Activated naive CD4-positive, alpha-beta T cell treated with anti-CD3 and anti-CD28 coated beads, Interleukin-2, amount 50 U/mL, for 24 hours (primary cell): ENCODE measurements at regions not wholly inside any gene's neighbourhood (a gene's known extent, or its start where the extent isn't known, plus 50 kb on each side); places are given as distances from the start of the nearest gene placed in this dataset.
A peak's percentile ranks its signal among the peaks of the same experiment; 100 is the strongest.

Experiments used
- H3K27ac Mint-ChIP-seq: one replicate; pipeline ENCODE4 v1.8.0; 2021; ENCODE audit warnings: mild to moderate bottlenecking, mixed read lengths
- H3K27me3 Mint-ChIP-seq: one replicate; pipeline ENCODE4 v1.8.0; 2021; ENCODE audit warnings: mixed read lengths
- H3K36me3 Mint-ChIP-seq: one replicate; pipeline ENCODE4 v1.8.0; 2021; ENCODE audit warnings: mixed read lengths
- H3K4me1 Mint-ChIP-seq: one replicate; pipeline ENCODE4 v1.8.0; 2021; ENCODE audit warnings: mixed read lengths
- H3K4me3 Mint-ChIP-seq: one replicate; pipeline ENCODE4 v1.8.0; 2021; ENCODE audit warnings: mild to moderate bottlenecking, mixed read lengths
- H3K9me3 Mint-ChIP-seq: one replicate; pipeline ENCODE4 v1.8.0; 2021; ENCODE audit warnings: mixed read lengths

DNA sequence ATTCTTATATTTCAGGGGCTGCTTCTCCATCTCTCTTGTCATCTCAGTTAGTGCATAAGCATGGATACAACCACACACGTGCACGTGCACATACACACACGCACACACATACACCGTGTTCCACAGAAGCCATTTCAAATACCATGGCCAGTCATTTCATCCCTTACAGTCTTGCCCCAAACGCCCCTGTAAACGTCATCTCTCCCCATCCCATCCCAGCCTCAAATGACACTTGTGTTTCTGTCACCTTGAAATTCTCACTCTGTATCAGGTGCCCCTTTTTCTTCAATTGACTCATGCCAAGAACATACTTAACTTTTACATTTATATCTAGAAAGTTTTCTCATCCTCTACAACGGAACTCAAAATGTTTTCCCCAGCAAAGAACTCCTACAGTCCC lies 220.5 kb downstream of the IRS2 start:
- H3K27me3 Mint-ChIP-seq = no peaks in the 10 kb centered on the region
- peaks cover 12% of the 10 kb centered on the region for H3K4me1 Mint-ChIP-seq
- no peak overlapping the region for H3K4me3 Mint-ChIP-seq
- H3K36me3 Mint-ChIP-seq = no peaks in the 10 kb centered on the region
- no peak overlapping the region for H3K27ac Mint-ChIP-seq
- no peaks in the 10 kb centered on the region for H3K9me3 Mint-ChIP-seq

DNA sequence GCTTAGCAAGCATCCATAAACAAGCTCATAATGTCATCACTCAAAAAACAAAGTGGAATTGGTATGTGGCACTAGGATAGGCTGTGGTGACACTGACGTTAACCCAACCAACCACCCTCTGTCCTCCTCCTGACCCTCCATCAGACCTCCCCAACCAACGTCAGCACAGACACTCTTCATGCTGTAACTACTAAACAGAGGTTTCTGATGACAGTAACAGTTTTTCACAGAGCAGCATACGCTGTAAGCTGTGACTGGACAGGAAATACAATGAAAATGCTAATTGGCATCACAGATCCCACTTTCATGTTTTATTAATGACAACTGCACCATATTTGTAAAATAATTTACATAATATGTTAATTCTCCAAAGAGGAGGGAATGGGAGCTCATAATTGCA lies 238.0 kb downstream of the IRS2 start:
- H3K4me1 Mint-ChIP-seq = peaks cover 6% of the 10 kb centered on the region
- no peak overlapping the region for H3K27ac Mint-ChIP-seq
- no peaks in the 10 kb centered on the region for H3K36me3 Mint-ChIP-seq
- no peaks in the 10 kb centered on the region for H3K9me3 Mint-ChIP-seq
- H3K4me3 Mint-ChIP-seq = no peak overlapping the region
- no peaks in the 10 kb centered on the region for H3K27me3 Mint-ChIP-seq

DNA sequence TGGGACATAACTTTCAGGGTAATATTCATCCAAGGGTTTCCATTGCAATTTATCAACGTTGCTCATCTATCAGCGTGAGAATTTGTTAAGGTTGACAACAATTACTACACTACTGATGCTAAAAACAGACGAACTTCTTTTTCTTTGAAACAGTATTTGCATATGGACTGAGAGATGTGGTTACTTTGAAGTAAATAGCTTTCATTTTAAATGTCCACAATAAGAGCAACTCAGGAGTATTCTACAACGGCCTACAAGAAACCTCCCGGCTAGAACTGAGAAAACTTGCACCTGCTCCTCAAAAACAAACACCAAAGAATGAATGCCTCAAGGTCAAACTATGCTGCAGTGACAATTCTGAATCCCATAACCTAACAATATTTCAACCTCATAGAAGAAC lies 238.4 kb downstream of the IRS2 start:
- no peak overlapping the region for H3K27ac Mint-ChIP-seq
- no peaks in the 10 kb centered on the region for H3K36me3 Mint-ChIP-seq
- no peak overlapping the region for H3K4me3 Mint-ChIP-seq
- no peaks in the 10 kb centered on the region for H3K9me3 Mint-ChIP-seq
- peaks cover 6% of the 10 kb centered on the region for H3K4me1 Mint-ChIP-seq
- H3K27me3 Mint-ChIP-seq = no peaks in the 10 kb centered on the region

DNA sequence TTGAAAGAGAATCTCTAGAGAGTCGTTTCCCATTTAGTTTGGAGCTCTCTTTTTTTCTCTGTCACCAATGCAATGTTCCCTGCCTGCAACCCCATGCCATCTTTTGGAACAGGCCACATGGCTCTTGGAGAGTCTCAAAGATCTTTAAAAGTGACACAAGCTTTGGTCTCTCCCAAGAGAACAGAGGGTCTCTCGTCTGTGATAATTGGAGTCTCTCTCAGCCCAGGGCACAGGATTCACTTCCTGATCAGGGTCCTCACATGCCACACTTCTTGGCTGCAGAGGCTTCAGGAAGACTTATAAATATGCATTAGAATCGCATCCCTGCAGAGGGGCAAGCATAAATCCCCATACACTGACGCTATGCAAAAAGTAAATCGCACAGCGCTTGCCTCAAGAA lies 240.5 kb downstream of the IRS2 start:
- H3K4me3 Mint-ChIP-seq = no peak overlapping the region
- H3K4me1 Mint-ChIP-seq = peaks cover 6% of the 10 kb centered on the region
- no peaks in the 10 kb centered on the region for H3K36me3 Mint-ChIP-seq
- H3K27me3 Mint-ChIP-seq = peaks cover 2% of the 10 kb centered on the region
- no peak overlapping the region for H3K27ac Mint-ChIP-seq
- H3K9me3 Mint-ChIP-seq = no peaks in the 10 kb centered on the region

DNA sequence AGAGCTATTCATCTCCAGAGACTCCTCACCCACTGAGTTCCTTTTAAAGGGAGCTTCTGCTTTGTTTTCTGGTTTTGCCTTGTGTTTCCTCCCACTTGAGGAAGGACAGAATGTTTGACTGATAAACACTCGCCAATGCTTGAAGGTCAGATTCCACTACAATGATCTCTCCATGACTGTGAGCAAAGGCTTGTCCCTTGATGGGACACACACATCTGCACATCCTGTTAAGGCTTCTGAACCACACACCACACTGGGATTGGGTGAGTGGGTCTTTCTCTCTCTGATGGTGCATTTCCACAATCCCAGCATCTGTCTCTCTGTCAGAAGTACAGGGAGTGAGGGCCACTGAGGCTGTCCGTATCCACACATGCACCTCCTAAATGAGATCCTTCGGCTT lies 245.3 kb downstream of the IRS2 start:
- H3K4me1 Mint-ChIP-seq = peaks cover 6% of the 10 kb centered on the region
- no peak overlapping the region for H3K4me3 Mint-ChIP-seq
- peaks cover 2% of the 10 kb centered on the region for H3K27me3 Mint-ChIP-seq
- H3K9me3 Mint-ChIP-seq = no peaks in the 10 kb centered on the region
- no peaks in the 10 kb centered on the region for H3K36me3 Mint-ChIP-seq
- H3K27ac Mint-ChIP-seq = no peak overlapping the region

DNA sequence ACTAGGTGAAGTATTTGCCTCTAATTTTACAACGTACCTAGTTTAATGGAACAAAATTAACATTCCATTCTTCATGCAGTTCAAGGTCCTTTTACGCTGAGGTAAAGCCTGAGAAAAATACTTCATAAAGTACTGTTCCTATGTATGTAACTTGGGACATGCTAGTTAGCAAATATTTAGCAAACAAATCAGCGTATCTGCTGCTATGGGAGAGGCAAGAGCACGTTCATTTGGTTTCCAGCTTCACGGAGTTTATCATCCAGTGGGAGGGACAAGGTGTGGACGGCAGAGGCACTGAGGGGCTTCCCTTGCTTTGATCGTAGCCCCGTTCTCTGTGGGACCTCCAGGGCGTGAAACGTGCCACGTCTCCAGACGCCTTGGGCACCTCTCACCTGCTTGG lies 248.8 kb downstream of the IRS2 start:
- Mint-ChIP-seq H3K36me3 (no peaks in the 10 kb centered on the region), H3K27me3 (peaks cover 2% of the 10 kb centered on the region), H3K9me3 (no peaks in the 10 kb centered on the region), H3K4me1 (no peaks in the 10 kb centered on the region), H3K27ac (no peak overlapping the region), H3K4me3 (no peak overlapping the region)

DNA sequence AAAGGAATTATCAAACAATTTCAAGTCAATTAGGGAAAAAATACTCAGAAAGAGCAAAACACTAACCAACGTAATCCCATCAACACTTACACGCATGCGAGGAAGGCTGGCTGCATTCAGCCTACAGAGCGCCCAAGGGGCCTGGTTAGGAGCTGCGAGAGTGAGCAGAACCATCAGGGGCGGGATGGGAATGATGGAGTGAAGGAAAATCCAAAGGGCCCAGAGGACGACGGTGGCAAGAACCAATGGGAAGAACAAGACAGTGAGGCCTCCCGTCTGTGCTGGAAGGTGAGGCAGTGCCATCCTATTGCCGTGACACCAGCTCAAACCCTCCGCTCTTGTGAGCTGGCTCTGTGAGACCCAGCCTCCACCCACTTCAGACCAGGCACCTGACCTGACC lies 253.0 kb downstream of the IRS2 start:
- Mint-ChIP-seq H3K4me3 (no peak overlapping the region), H3K27me3 (no peaks in the 10 kb centered on the region), H3K27ac (no peak overlapping the region), H3K36me3 (no peaks in the 10 kb centered on the region), H3K4me1 (no peaks in the 10 kb centered on the region), H3K9me3 (no peaks in the 10 kb centered on the region)

DNA sequence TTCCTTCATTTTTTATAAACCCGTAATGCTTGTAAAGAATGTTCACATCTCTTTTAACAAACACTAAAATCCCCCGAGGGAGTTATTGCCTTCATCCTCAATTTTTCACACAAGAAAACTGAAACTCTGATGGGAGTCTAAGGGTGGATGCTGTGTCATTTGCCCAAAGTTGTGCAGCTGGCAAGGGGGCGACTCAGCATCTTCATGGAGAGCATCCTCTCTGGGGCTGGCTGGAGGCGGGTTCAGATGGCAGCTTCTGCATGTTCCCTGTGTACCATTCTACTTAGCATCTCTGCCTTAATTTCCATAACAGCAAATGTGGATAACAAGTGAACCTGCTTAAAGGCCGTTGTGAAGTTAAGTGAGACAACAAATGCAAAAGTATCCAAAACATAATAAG lies 256.4 kb downstream of the IRS2 start:
- H3K4me3 Mint-ChIP-seq = no peak overlapping the region
- H3K27me3 Mint-ChIP-seq = no peaks in the 10 kb centered on the region
- no peaks in the 10 kb centered on the region for H3K36me3 Mint-ChIP-seq
- no peak overlapping the region for H3K27ac Mint-ChIP-seq
- H3K9me3 Mint-ChIP-seq = no peaks in the 10 kb centered on the region
- no peaks in the 10 kb centered on the region for H3K4me1 Mint-ChIP-seq

DNA sequence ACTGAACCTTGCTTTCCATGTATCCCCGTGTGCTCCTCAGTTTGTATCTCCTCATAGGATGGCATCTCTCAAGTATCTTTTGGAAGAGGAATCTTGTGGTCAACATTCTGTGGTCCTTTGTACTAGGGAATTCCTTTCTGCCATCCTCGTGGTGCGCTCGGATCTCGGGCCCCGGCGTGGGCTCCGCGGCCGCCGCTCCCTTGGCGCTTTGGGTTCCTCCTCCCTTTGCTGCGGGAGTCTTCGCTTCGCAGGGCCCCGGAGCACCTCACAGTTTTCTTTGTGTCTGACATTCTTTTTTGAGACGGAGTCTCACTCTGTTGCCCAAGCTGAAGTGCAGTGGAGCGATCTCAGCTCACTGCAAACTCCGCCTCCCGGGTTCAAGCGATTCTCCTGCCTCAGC lies 264.7 kb downstream of the IRS2 start:
- peaks cover 3% of the 10 kb centered on the region for H3K27me3 Mint-ChIP-seq

DNA sequence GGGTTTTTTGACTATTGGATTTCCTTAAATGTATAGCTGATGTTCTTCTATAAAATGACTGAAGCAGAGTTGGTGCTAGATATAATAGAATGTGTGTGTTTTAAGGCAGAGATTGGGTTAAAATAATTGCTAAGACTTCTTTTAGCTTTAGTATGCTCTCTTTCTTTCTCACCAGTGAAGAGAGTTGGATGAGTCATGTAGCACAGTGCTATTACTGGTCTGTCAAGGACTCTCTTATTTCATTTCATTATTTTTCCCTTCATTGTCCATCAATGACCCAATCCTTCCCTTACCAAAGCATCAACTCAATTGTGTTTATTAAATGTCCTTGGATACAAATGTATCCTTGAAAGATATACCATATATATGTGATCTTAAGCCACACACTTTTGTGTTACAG lies 268.9 kb downstream of the IRS2 start:
- no peak overlapping the region for H3K4me3 Mint-ChIP-seq
- no peak overlapping the region for H3K27ac Mint-ChIP-seq
- H3K9me3 Mint-ChIP-seq = no peaks in the 10 kb centered on the region
- no peaks in the 10 kb centered on the region for H3K36me3 Mint-ChIP-seq
- H3K4me1 Mint-ChIP-seq = no peaks in the 10 kb centered on the region
- H3K27me3 Mint-ChIP-seq = peaks cover 3% of the 10 kb centered on the region

More for the DNA sequence above, 264.7 kb downstream of the IRS2 start:
- no peaks in the 10 kb centered on the region for H3K9me3 Mint-ChIP-seq
- H3K36me3 Mint-ChIP-seq = no peaks in the 10 kb centered on the region
- H3K4me3 Mint-ChIP-seq = no peak overlapping the region
- no peaks in the 10 kb centered on the region for H3K4me1 Mint-ChIP-seq
- H3K27ac Mint-ChIP-seq = peak overlapping the region; percentile 71

DNA sequence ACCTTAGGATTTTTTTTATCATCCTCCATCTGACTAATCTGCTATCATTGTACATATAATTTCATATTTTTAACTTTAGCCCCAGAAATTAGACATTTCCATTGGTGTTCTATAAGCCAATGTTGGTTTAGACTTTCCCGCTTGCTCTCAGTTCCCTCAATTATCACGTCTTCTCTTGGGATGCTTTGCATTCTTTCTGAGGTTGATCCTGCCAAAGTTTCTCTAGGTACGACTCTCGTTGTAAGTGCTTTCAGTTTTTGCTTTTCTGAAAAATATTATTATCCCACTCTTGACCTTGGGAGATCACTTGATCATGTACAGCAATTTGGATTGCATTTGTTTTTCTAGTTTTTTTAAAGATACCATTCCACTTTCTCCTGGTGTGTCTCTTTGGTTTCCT lies 270.2 kb downstream of the IRS2 start:
- Mint-ChIP-seq H3K27me3 (peaks cover 3% of the 10 kb centered on the region), H3K36me3 (no peaks in the 10 kb centered on the region), H3K9me3 (no peaks in the 10 kb centered on the region), H3K27ac (no peak overlapping the region), H3K4me3 (no peak overlapping the region), H3K4me1 (no peaks in the 10 kb centered on the region)

DNA sequence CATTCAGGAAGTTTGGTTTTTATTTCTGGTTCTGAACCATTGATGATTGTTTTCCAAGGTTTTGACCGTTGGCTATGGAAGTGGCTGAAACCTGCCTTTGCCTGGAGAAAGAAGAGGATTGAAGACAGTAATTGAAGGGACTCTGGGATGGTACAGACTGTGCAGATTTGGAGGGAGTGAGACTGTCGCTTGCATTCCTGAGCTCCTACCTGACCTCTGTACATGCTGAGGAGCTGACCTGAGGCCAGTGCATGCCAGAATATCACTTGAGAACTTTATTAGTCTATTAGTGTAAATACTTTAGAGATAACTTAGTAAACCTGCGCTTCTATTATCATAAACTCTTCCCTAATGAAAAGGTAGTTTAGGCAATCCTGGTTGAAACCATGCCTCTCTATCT lies 276.4 kb downstream of the IRS2 start:
- no peaks in the 10 kb centered on the region for H3K4me1 Mint-ChIP-seq
- no peak overlapping the region for H3K27ac Mint-ChIP-seq
- H3K36me3 Mint-ChIP-seq = no peaks in the 10 kb centered on the region
- H3K9me3 Mint-ChIP-seq = no peaks in the 10 kb centered on the region
- H3K27me3 Mint-ChIP-seq = peaks cover 7% of the 10 kb centered on the region
- no peak overlapping the region for H3K4me3 Mint-ChIP-seq

DNA sequence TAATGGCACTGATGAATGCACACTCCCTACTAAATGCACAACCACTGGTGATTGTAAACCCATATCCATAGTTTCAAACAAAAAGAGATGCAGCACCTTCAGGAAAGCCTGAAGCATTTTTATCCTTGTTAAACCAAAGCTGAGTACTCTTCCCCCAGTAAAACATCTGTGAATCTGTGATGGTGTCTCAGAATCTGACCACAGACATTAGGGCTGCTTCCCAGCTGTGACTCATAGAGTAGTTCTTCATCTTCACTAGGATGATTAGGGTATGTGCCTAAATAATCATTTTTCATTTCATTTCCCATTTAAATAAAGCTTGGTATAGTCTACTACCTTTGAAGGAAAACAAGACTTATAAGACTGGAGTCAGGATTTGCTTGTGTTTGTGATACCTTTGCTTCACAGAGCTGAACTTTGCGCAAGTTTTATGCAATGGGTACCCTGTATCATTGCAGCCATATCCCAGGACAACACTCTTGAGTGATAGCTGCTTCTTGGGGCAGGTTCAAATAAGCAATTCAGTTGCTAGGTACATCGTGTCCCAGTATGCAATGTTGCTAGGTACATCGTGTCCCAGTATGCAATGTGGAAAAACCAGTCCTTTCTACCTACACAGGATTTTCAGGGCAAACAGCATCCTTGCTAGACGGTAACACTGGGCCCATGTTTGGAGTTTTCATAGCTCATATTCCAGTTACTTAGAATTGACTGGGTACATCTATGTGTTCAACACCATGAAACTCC lies 277.1 kb downstream of the IRS2 start:
- no peak overlapping the region for H3K4me3 Mint-ChIP-seq
- peaks cover 9% of the 10 kb centered on the region for H3K27me3 Mint-ChIP-seq
- H3K4me1 Mint-ChIP-seq = no peaks in the 10 kb centered on the region
- H3K27ac Mint-ChIP-seq = no peak overlapping the region
- no peaks in the 10 kb centered on the region for H3K9me3 Mint-ChIP-seq
- H3K36me3 Mint-ChIP-seq = no peaks in the 10 kb centered on the region

DNA sequence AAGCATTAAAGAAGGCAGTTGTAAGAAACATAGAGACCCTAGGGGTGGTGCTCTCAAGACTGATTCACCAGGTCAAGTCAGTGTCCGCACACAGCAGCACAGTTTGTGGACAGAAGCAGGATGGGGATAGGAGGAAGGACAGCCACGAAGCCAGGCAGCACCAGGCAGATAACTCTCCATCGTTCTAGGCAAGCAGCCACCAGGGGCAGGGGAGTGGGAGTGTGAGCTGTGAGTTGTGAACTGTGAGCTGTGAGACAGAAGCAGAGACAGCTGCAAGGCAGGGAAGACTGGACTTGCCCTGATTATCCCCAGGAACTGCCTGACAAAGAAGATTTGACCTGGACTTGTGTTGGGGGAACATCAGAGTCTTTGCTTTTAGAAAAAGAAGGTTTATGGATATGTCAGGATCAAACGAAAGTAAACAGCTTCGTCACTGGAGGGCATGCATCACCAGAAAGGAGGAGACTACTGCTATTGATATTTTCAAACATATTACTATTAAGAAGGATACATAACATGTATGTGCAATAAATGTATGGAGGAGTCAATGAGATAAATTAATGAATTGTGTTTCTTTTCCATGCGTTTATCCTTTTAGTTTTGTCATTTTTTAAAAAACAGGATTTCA lies 286.1 kb downstream of the IRS2 start:
- no peaks in the 10 kb centered on the region for H3K36me3 Mint-ChIP-seq
- no peaks in the 10 kb centered on the region for H3K9me3 Mint-ChIP-seq
- no peak overlapping the region for H3K4me3 Mint-ChIP-seq
- peaks cover 5% of the 10 kb centered on the region for H3K27me3 Mint-ChIP-seq
- no peaks in the 10 kb centered on the region for H3K4me1 Mint-ChIP-seq
- H3K27ac Mint-ChIP-seq = no peak overlapping the region

DNA sequence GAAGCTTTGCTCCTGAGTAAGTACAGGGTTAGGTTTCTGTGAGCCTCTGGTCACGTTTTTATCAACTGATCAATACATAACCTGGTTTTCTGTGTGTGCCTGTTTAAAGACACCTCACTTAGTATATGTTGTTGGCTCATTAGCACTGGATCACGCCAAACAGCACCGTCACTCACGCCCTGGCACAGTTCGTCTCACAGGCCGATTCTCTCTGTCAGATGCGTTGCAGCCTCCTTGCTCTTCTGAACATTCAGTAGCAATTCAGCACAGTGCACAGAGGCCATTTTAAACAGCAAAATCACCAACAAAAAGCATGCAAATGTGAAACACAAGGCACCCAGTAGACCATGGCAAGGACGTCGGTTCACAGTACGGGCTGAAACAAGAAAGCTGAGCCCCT lies 288.5 kb downstream of the IRS2 start:
- Mint-ChIP-seq H3K27ac (no peak overlapping the region), H3K9me3 (no peaks in the 10 kb centered on the region), H3K36me3 (no peaks in the 10 kb centered on the region), H3K4me1 (no peaks in the 10 kb centered on the region), H3K27me3 (peaks cover 3% of the 10 kb centered on the region), H3K4me3 (no peak overlapping the region)

DNA sequence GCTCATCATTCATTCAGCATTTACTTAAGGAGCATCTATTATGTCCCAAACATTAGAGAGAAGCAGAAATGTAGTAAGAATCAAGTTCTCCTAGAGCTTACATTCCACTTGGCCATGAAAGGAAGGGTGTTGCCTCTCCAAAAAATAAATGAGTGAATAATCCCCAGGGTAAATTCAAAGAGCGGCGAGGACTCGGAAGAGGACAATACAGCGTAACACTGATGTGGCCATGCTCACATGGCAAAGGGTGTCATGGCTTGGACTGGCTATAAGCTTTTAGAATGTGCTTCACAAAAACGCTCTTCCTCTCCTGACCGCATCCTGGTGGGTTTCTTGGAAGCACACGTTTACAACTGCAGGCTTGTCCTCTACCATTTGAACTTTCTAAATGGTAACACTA lies 290.2 kb downstream of the IRS2 start:
- Mint-ChIP-seq H3K4me3 (no peak overlapping the region), H3K27ac (no peak overlapping the region), H3K27me3 (peaks cover 5% of the 10 kb centered on the region)

DNA sequence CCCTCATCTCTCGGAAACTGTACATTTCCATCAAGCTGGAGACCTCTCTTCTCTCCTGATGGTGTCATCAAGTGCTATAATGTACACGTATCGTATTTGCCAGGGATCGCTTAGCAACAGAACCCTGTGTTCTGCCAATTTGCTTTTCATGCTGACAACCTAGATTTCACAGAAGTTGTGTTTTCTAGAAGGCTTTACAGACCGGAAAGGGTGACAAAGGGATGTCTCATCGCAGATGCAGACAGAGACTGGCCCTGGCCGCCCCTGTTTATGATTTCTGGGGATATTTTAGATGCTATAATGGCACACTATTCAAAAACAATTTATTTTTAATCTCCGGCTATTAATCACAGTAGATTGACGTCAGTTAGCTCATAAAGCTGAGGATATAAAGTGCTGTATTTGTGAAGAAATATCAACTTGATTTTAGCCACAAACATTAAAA lies 291.4 kb downstream of the IRS2 start:
- Mint-ChIP-seq H3K36me3 (no peaks in the 10 kb centered on the region), H3K27ac (no peak overlapping the region), H3K27me3 (peaks cover 6% of the 10 kb centered on the region), H3K4me3 (no peak overlapping the region), H3K4me1 (no peaks in the 10 kb centered on the region), H3K9me3 (no peaks in the 10 kb centered on the region)

More for the DNA sequence above, 290.2 kb downstream of the IRS2 start:
- no peaks in the 10 kb centered on the region for H3K36me3 Mint-ChIP-seq
- H3K9me3 Mint-ChIP-seq = no peaks in the 10 kb centered on the region
- H3K4me1 Mint-ChIP-seq = no peaks in the 10 kb centered on the region
